H9 (cell line): ENCODE measurements at regions not wholly inside any gene's neighbourhood (a gene's known extent, or its start where the extent isn't known, plus 50 kb on each side); places are given as distances from the start of the nearest gene placed in this dataset.

ENCODE experiments used
- DNase-seq: peaks from one replicate; pipeline ENCODE4 v3.0.0-alpha.2; 2017
- H2AFZ ChIP-seq: one replicate; pipeline ENCODE4 v1.6.1; 2013; ENCODE audit warnings: mild to moderate bottlenecking, low read length, control low read depth, moderate library complexity
- H2AK5ac ChIP-seq: 2 replicates; pipeline ENCODE4 v1.6.1; 2013; ENCODE audit warnings: low read length, control low read depth, mixed read lengths; ENCODE audit not compliant: insufficient read length
- H2BK120ac ChIP-seq: one replicate; pipeline ENCODE4 v1.6.1; 2013; ENCODE audit warnings: low read depth, mild to moderate bottlenecking, low read length, control low read depth, inconsistent platforms; ENCODE audit not compliant: poor library complexity, severe bottlenecking
- H2BK12ac ChIP-seq: 2 replicates; pipeline ENCODE4 v1.6.1; 2013; ENCODE audit warnings: low read length, control low read depth, mixed read lengths, low read depth; ENCODE audit not compliant: insufficient read length
- H2BK15ac ChIP-seq: 2 replicates; pipeline ENCODE4 v1.6.1; 2013; ENCODE audit warnings: low read depth, low read length, control low read depth
- H2BK20ac ChIP-seq: one replicate; pipeline ENCODE4 v1.6.1; 2013; ENCODE audit warnings: low read depth, mild to moderate bottlenecking, low read length, control low read depth, inconsistent platforms; ENCODE audit not compliant: poor library complexity, severe bottlenecking
- H2BK5ac ChIP-seq: 2 replicates; pipeline ENCODE4 v1.6.1; 2013; ENCODE audit warnings: low read length, control low read depth, mixed read lengths; ENCODE audit not compliant: insufficient read length
- H3K14ac ChIP-seq: 2 replicates; pipeline ENCODE4 v1.6.1; 2013; ENCODE audit warnings: low read length, control low read depth; ENCODE audit not compliant: insufficient read depth
- H3K18ac ChIP-seq: 2 replicates; pipeline ENCODE4 v1.6.1; 2013; ENCODE audit warnings: low read depth, mild to moderate bottlenecking, mixed read lengths, low read length, control low read depth; ENCODE audit not compliant: insufficient read length
- H3K23ac ChIP-seq: 2 replicates; pipeline ENCODE4 v1.6.1; 2013; ENCODE audit warnings: low read length, control low read depth, mixed read lengths, low read depth; ENCODE audit not compliant: insufficient read length
- H3K23me2 ChIP-seq: 2 replicates; pipeline ENCODE4 v1.6.1; 2013; ENCODE audit warnings: low read depth, mild to moderate bottlenecking, mixed read lengths, low read length, control low read depth; ENCODE audit not compliant: insufficient read length, poor library complexity, severe bottlenecking
- H3K27ac ChIP-seq: 2 replicates; pipeline ENCODE4 v1.5.1; 2013; ENCODE audit warnings: low read length, control low read depth, mixed read lengths, low read depth; ENCODE audit not compliant: insufficient read length
- H3K27me3 ChIP-seq: 2 replicates; pipeline ENCODE4 v1.6.1; 2013; ENCODE audit warnings: low read length, control low read depth, inconsistent platforms; ENCODE audit not compliant: insufficient read depth
- H3K4ac ChIP-seq: 2 replicates; pipeline ENCODE4 v1.6.1; 2013; ENCODE audit warnings: low read depth, mild to moderate bottlenecking, control low read depth, inconsistent platforms, low read length, moderate library complexity
- H3K4me1 ChIP-seq: 2 replicates; pipeline ENCODE4 v1.6.1; 2013; ENCODE audit warnings: low read length, control low read depth, inconsistent platforms; ENCODE audit not compliant: insufficient read depth
- H3K4me2 ChIP-seq: 2 replicates; pipeline ENCODE4 v1.6.1; 2013; ENCODE audit warnings: low read length, control low read depth, mixed read lengths; ENCODE audit not compliant: insufficient read length, insufficient read depth
- H3K56ac ChIP-seq: 2 replicates; pipeline ENCODE4 v1.6.1; 2013; ENCODE audit warnings: low read depth, mild to moderate bottlenecking, mixed read lengths, low read length, control low read depth; ENCODE audit not compliant: insufficient read length
- H3K79me1 ChIP-seq: 2 replicates; pipeline ENCODE4 v1.6.1; 2013; ENCODE audit warnings: low read depth, mild to moderate bottlenecking, moderate library complexity, low read length, control low read depth, inconsistent platforms; ENCODE audit not compliant: insufficient read depth, poor library complexity, severe bottlenecking
- H3K79me2 ChIP-seq: 2 replicates; pipeline ENCODE4 v1.6.1; 2013; ENCODE audit warnings: low read length, control low read depth, inconsistent platforms; ENCODE audit not compliant: insufficient read depth
- H3K9ac ChIP-seq: 2 replicates; pipeline ENCODE4 v1.6.1; 2013; ENCODE audit warnings: low read length, control low read depth, mixed read lengths; ENCODE audit not compliant: insufficient read length; ENCODE audit errors: extremely low read depth
- H3K9me3 ChIP-seq: one replicate; pipeline ENCODE4 v1.6.1; 2013; ENCODE audit warnings: low read depth, low read length, inconsistent platforms; ENCODE audit not compliant: control insufficient read depth
- H3T11ph ChIP-seq: one replicate; pipeline ENCODE4 v1.6.1; 2013; ENCODE audit warnings: mild to moderate bottlenecking, low read length, control low read depth, inconsistent platforms
- H4K20me1 ChIP-seq: one replicate; pipeline ENCODE4 v1.6.1; 2013; ENCODE audit not compliant: control insufficient read depth, insufficient read length, insufficient read depth
- H4K5ac ChIP-seq: 2 replicates; pipeline ENCODE4 v1.6.1; 2013; ENCODE audit warnings: low read depth, mild to moderate bottlenecking, mixed read lengths, low read length, control low read depth; ENCODE audit not compliant: insufficient read length
- H4K8ac ChIP-seq: replicated peaks from 2 replicates; pipeline ENCODE4 v1.6.1; 2013; ENCODE audit warnings: low read length, control low read depth, mixed read lengths, low read depth; ENCODE audit not compliant: insufficient read length
- H4K91ac ChIP-seq: 2 replicates; pipeline ENCODE4 v1.6.1; 2013; ENCODE audit warnings: low read depth, mild to moderate bottlenecking, moderate library complexity, mixed read lengths, low read length, control low read depth; ENCODE audit not compliant: insufficient read length
- H3K27ac Mint-ChIP-seq, 3 experiments: 2 replicates in 2 of 3; 3 replicates in 1 of 3; pipeline ENCODE4 v1.8.0; 2020 to 2021; ENCODE audit warnings: mixed read lengths in 3 of 3, mild to moderate bottlenecking in 1 of 3, moderate library complexity in 1 of 3
- H3K27me3 Mint-ChIP-seq: 2 replicates; pipeline ENCODE4 v1.8.0; 2021; ENCODE audit warnings: low read depth, mild to moderate bottlenecking, moderate library complexity, mixed read lengths
- H3K36me3 Mint-ChIP-seq, 3 experiments: 2 replicates in 2 of 3; 3 replicates in 1 of 3; pipeline ENCODE4 v1.8.0; 2020 to 2021; ENCODE audit warnings: low read depth in 3 of 3, mixed read lengths in 3 of 3; ENCODE audit not compliant: insufficient read depth in 1 of 3
- H3K4me1 Mint-ChIP-seq, 2 experiments: 2 replicates each; pipeline ENCODE4 v1.8.0; 2020; ENCODE audit warnings: mixed read lengths in 2 of 2
- H3K4me3 Mint-ChIP-seq, 2 experiments: 2 replicates in 1 of 2; 3 replicates in 1 of 2; pipeline ENCODE4 v1.8.0; 2020 to 2021; ENCODE audit warnings: mild to moderate bottlenecking in 2 of 2, mixed read lengths in 2 of 2, moderate library complexity in 1 of 2
- H3K9me3 Mint-ChIP-seq, 2 experiments: 2 replicates in 1 of 2; 3 replicates in 1 of 2; pipeline ENCODE4 v1.8.0; 2020; ENCODE audit warnings: mild to moderate bottlenecking in 2 of 2, mixed read lengths in 2 of 2, moderate library complexity in 1 of 2
- CTCF ChIP-seq: fragments of 200-600 bp; sonication (generic); conservative IDR thresholded peaks from 3 replicates; pipeline ENCODE4 v1.8.0; 2021; ENCODE audit warnings: antibody characterized with exemption, mild to moderate bottlenecking
- WGBS: extraction: QIAGEN DNeasy Blood & Tissue Kit; methylation state at CpG from one replicate; pipeline ENCODE4 v1.1.7; 2013; ENCODE audit warnings: missing lambda C conversion rate, low lambda C conversion rate, mixed read lengths; ENCODE audit not compliant: insufficient read length; ENCODE audit errors: extremely low coverage; 5-methylcytosine and 5-hydroxymethylcytosine counted together

- no CpG with 5 or more reads among the region's 5 CpGs for WGBS
- H3K27me3 ChIP-seq: no peaks in the 10 kb centered on the region
Observed at GRCh38 chr2:199202964-199203363, 254.8 kb downstream of the SATB2 start.

More at GRCh38 chr2:199202964-199203363, 254.8 kb downstream of the SATB2 start:
- no peak overlapping the region for H3T11ph ChIP-seq
- H3K23me2 ChIP-seq: no peaks in the 10 kb centered on the region
- DNase-seq: no peak
- no peaks in the 10 kb centered on the region for H3K9me3 ChIP-seq
- no peaks in the 10 kb centered on the region for H3K79me2 ChIP-seq
- H3K4ac ChIP-seq: no peak overlapping the region
- no peak overlapping the region for H3K27ac Mint-ChIP-seq
- H2AFZ ChIP-seq: no peak overlapping the region
- H4K20me1 ChIP-seq: no peaks in the 10 kb centered on the region
- no peaks in the 10 kb centered on the region for H3K27me3 Mint-ChIP-seq
- H3K4me1 Mint-ChIP-seq: peaks cover 5 to 19% of the 10 kb centered on the region in 2 experiments
- TF ChIP-seq CTCF: no peak
- no peak overlapping the region for H3K4me2 ChIP-seq
- no peak overlapping the region for H3K56ac ChIP-seq
- H2BK15ac ChIP-seq: no peak overlapping the region
- no peaks in the 10 kb centered on the region for H3K9me3 Mint-ChIP-seq
- no peak overlapping the region for H2AK5ac ChIP-seq
- no peak overlapping the region for H2BK20ac ChIP-seq
- H3K27ac ChIP-seq: no peak overlapping the region
- no peak overlapping the region for H3K14ac ChIP-seq
- H3K18ac ChIP-seq: no peak overlapping the region
- H3K4me1 ChIP-seq: no peaks in the 10 kb centered on the region
- H2BK120ac ChIP-seq: no peak overlapping the region
- H4K8ac ChIP-seq: no peak overlapping the region
- no peak overlapping the region for H4K91ac ChIP-seq
- no peak overlapping the region for H3K9ac ChIP-seq
- H3K79me1 ChIP-seq: no peaks in the 10 kb centered on the region
- no peak overlapping the region for H2BK12ac ChIP-seq
- H3K4me3 Mint-ChIP-seq: no peak overlapping the region
- H4K5ac ChIP-seq: no peak overlapping the region
- no peaks in the 10 kb centered on the region; a peak in 1 of 7 replicates for H3K36me3 Mint-ChIP-seq
- H3K23ac ChIP-seq: no peak overlapping the region
- H2BK5ac ChIP-seq: no peak overlapping the region
